DMS153 (cell line): ENCODE measurements at regions not wholly inside any gene's neighbourhood (a gene's known extent, or its start where the extent isn't known, plus 50 kb on each side); places are given as distances from the start of the nearest gene placed in this dataset.

Source experiments
- DNase-seq: peaks from one replicate; lab custom pipeline; 2025; lab: John Stamatoyannopoulos, UW

GRCh38 chr17:72342627-72343527 lies 222.1 kb downstream of the SOX9 start:
- no peak for DNase-seq

GRCh38 chr17:72343911-72344310 lies 223.1 kb downstream of the SOX9 start:
- DNase-seq = no peak

GRCh38 chr17:72344613-72345012 lies 223.8 kb downstream of the SOX9 start:
- DNase-seq = no peak

GRCh38 chr17:72345088-72345487 lies 224.3 kb downstream of the SOX9 start:
- DNase-seq = no peak

- no peak for DNase-seq
These were observed 224.7 kb downstream of the SOX9 start for GRCh38 chr17:72345536-72345935.

- DNase-seq = peak; percentile 16
These were observed 225.5 kb downstream of the SOX9 start for GRCh38 chr17:72346306-72346705.

- no peak for DNase-seq
These were observed 228.2 kb downstream of the SOX9 start for GRCh38 chr17:72349011-72349410.

- no peak for DNase-seq
These were observed 228.7 kb downstream of the SOX9 start for GRCh38 chr17:72349491-72349995.

- DNase-seq = no peak
These were observed 229.3 kb downstream of the SOX9 start for GRCh38 chr17:72350073-72350472.

GRCh38 chr17:72351365-72351764 lies 230.5 kb downstream of the SOX9 start:
- no peak for DNase-seq

- no peak for DNase-seq
These were observed 231.1 kb downstream of the SOX9 start for GRCh38 chr17:72351884-72352346.

GRCh38 chr17:72353502-72353901 lies 232.7 kb downstream of the SOX9 start:
- no peak for DNase-seq

GRCh38 chr17:72354071-72354470 lies 233.3 kb downstream of the SOX9 start:
- DNase-seq = no peak

GRCh38 chr17:72357764-72358365 lies 237.0 kb downstream of the SOX9 start:
- no peak for DNase-seq

- no peak for DNase-seq
These were observed 237.6 kb downstream of the SOX9 start for GRCh38 chr17:72358465-72358864.

GRCh38 chr17:72359274-72359673 lies 238.5 kb downstream of the SOX9 start:
- DNase-seq = no peak

GRCh38 chr17:72359811-72360210 lies 239.0 kb downstream of the SOX9 start:
- no peak for DNase-seq

- DNase-seq = no peak
These were observed 239.6 kb downstream of the SOX9 start for GRCh38 chr17:72360386-72360940.

- DNase-seq = no peak
These were observed 241.1 kb downstream of the SOX9 start for GRCh38 chr17:72361892-72362291.

GRCh38 chr17:72362376-72363088 lies 241.7 kb downstream of the SOX9 start:
- no peak for DNase-seq

- DNase-seq = no peak
These were observed 242.3 kb downstream of the SOX9 start for GRCh38 chr17:72363089-72363610.

- DNase-seq = no peak
These were observed 245.1 kb downstream of the SOX9 start for GRCh38 chr17:72365857-72366414.
